DND-41 (cell line): ENCODE measurements at regions not wholly inside any gene's neighbourhood (a gene's known extent, or its start where the extent isn't known, plus 50 kb on each side); places are given as distances from the start of the nearest gene placed in this dataset.

ENCODE experiments used
- ATAC-seq: fragments of 200-7000 bp; cut with Tn5 transposase; 3 replicates; pipeline ENCODE4 v1.9.1; 2021; ENCODE audit warnings: low read depth; ENCODE audit not compliant: insufficient read depth
- DNase-seq: peaks from one replicate; pipeline ENCODE4 v3.0.0-alpha.2; 2020
- H2AFZ ChIP-seq: 2 replicates; pipeline ENCODE4 v1.6.0; 2012; ENCODE audit warnings: low read depth, low read length
- H3K27ac ChIP-seq: 2 replicates; pipeline ENCODE4 v1.5.1; 2012; ENCODE audit warnings: low read length, inconsistent platforms
- H3K27me3 ChIP-seq: fragments of 200-600 bp; sonication (generic); 2 replicates; pipeline ENCODE4 v1.6.0; 2012; ENCODE audit warnings: low read length, mild to moderate bottlenecking, inconsistent platforms; ENCODE audit not compliant: insufficient read depth, poor library complexity
- H3K36me3 ChIP-seq: 2 replicates; pipeline ENCODE4 v1.5.1; 2012; ENCODE audit warnings: low read length, inconsistent platforms; ENCODE audit not compliant: insufficient read depth
- H3K4me1 ChIP-seq: 2 replicates; pipeline ENCODE4 v1.5.1; 2012; ENCODE audit warnings: mild to moderate bottlenecking, low read length; ENCODE audit not compliant: insufficient read depth
- H3K4me2 ChIP-seq: 2 replicates; pipeline ENCODE4 v1.6.0; 2012; ENCODE audit warnings: mild to moderate bottlenecking, moderate library complexity, low read length, inconsistent platforms; ENCODE audit not compliant: insufficient read depth
- H3K4me3 ChIP-seq, 2 experiments: fragments of 200-600 bp in 1 of 2; shearing (Covaris generic) in 1 of 2; 2 replicates each; pipeline ENCODE4 v1.5.1; 2012 to 2016; ENCODE audit warnings: inconsistent platforms in 2 of 2, low read length in 2 of 2, mild to moderate bottlenecking in 2 of 2, low read depth in 1 of 2, moderate library complexity in 1 of 2
- H3K79me2 ChIP-seq: 2 replicates; pipeline ENCODE4 v1.6.0; 2012; ENCODE audit warnings: low read length, inconsistent platforms; ENCODE audit not compliant: insufficient read depth
- H3K9ac ChIP-seq: 2 replicates; pipeline ENCODE4 v1.6.0; 2012; ENCODE audit warnings: low read depth, mild to moderate bottlenecking, inconsistent platforms, low read length, moderate library complexity
- H3K9me3 ChIP-seq: 2 replicates; pipeline ENCODE4 v1.5.1; 2012; ENCODE audit warnings: low read length, moderate library complexity, mild to moderate bottlenecking, inconsistent platforms; ENCODE audit not compliant: insufficient read depth, severe bottlenecking
- H4K20me1 ChIP-seq: 2 replicates; pipeline ENCODE4 v1.6.0; 2012; ENCODE audit warnings: low read length; ENCODE audit not compliant: insufficient read depth
- CTCF ChIP-seq: IDR thresholded peaks from 2 replicates; pipeline ENCODE4 v1.5.1; 2012; ENCODE audit warnings: borderline replicate concordance, low read length, moderate library complexity, mild to moderate bottlenecking; ENCODE audit not compliant: poor library complexity, severe bottlenecking; ENCODE audit errors: extremely low read depth
- EZH2 ChIP-seq: IDR thresholded peaks from 3 replicates; pipeline ENCODE4 v1.6.1; 2012; ENCODE audit warnings: borderline replicate concordance, low read depth, mild to moderate bottlenecking, moderate library complexity, low read length, inconsistent platforms; ENCODE audit not compliant: severe bottlenecking

- Histone ChIP-seq H4K20me1 (no peaks in the 10 kb centered on the region), H3K4me3 (no peak overlapping the region), H3K79me2 (no peaks in the 10 kb centered on the region), H3K4me1 (no peaks in the 10 kb centered on the region), H2AFZ (no peak overlapping the region), H3K9me3 (no peaks in the 10 kb centered on the region), H3K36me3 (no peaks in the 10 kb centered on the region), H3K27ac (no peak overlapping the region), H3K27me3 (peaks cover 3% of the 10 kb centered on the region), H3K4me2 (no peak overlapping the region), H3K9ac (no peak overlapping the region)
- ATAC-seq: no peak
- DNase-seq: no peak
- TF ChIP-seq CTCF: no peak
- TF ChIP-seq EZH2: no peak
Measured at GRCh38 chr16:86157616-86158247, 258.8 kb downstream of the IRF8 start.

- Histone ChIP-seq H3K4me3 (no peak overlapping the region), H4K20me1 (no peaks in the 10 kb centered on the region), H3K4me2 (no peak overlapping the region), H3K27me3 (peaks cover 3% of the 10 kb centered on the region), H3K9me3 (no peaks in the 10 kb centered on the region), H3K36me3 (no peaks in the 10 kb centered on the region), H3K27ac (no peak overlapping the region), H2AFZ (no peak overlapping the region), H3K9ac (no peak overlapping the region), H3K4me1 (no peaks in the 10 kb centered on the region), H3K79me2 (no peaks in the 10 kb centered on the region)
- TF ChIP-seq CTCF (no peak), EZH2 (no peak)
- ATAC-seq (no peak), DNase-seq (no peak)
Measured at GRCh38 chr16:86158688-86159360, 259.9 kb downstream of the IRF8 start.

GRCh38 chr16:86165479-86165878 is 266.5 kb downstream of the IRF8 start:
- no peaks in the 10 kb centered on the region for H3K79me2 ChIP-seq
- H3K4me1 ChIP-seq: no peaks in the 10 kb centered on the region
- H3K36me3 ChIP-seq: no peaks in the 10 kb centered on the region
- TF ChIP-seq CTCF (no peak), EZH2 (no peak)
- DNase-seq (no peak), ATAC-seq (no peak)
- no peak overlapping the region for H3K27ac ChIP-seq
- H3K9ac ChIP-seq: no peak overlapping the region
- H2AFZ ChIP-seq: no peak overlapping the region
- no peaks in the 10 kb centered on the region for H3K27me3 ChIP-seq
- H3K4me2 ChIP-seq: no peak overlapping the region
- peaks cover 4% of the 10 kb centered on the region for H3K9me3 ChIP-seq
- no peak overlapping the region for H3K4me3 ChIP-seq
- no peaks in the 10 kb centered on the region for H4K20me1 ChIP-seq
